Activated CD8-positive, alpha-beta memory T cell treated with anti-CD3 and anti-CD28 coated beads, Interleukin-2, amount 50 U/mL, for 1 hour (primary cell): ENCODE measurements at regions not wholly inside any gene's neighbourhood (a gene's known extent, or its start where the extent isn't known, plus 50 kb on each side); places are given as distances from the start of the nearest gene placed in this dataset.
"Not testable (repeated sequence)": the region's sequence is repeated elsewhere in the genome, so short reads cannot be mapped to it uniquely, and the experiment has no call there.

ENCODE experiments used
- DNase-seq: peaks from one replicate; pipeline ENCODE4 v3.0.0-alpha.2; 2020; ENCODE audit errors: extremely low read depth

DNA sequence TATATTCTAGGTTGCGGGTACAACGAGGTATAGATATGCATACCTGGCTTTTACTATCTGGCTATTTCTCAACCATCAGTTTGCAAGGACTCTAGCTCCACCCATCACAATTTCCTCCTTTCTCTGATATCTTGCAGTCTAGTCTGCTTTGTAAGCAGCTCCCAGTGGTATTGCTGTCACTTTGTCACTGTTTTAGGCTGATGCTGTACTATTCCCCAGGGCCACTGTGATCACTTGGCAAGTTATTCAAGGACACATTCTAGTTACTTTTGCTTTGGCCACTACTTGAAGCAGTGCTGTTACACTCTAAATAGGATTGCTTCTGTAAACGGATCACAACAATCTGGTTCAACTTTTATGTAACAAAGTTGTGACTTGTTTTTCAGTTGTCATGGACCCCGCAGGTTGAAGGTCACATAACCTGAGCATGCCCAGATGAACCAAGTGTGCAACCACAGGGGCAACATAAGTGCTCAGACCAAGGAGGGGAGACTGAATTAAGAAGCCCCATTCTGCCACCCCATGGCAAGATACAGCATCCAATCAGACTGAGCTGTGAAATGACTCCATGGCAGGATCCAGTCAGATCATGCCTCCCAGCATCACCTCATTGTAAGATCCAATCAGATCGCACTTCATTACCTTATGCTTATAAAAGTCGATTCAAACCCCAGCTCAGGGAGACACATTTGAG, 588.4 kb upstream of the CITED2 start:
- DNase-seq = no peak

GRCh38 chr6:139961190-139961589, 586.7 kb upstream of the CITED2 start:
- DNase-seq = no peak

- no peak for DNase-seq
Measured at GRCh38 chr6:139960671-139961070, 586.2 kb upstream of the CITED2 start.

- DNase-seq = no peak
Measured at GRCh38 chr6:139955366-139956155, 581.1 kb upstream of the CITED2 start.

- no peak for DNase-seq
Measured at GRCh38 chr6:139954463-139955071, 580.1 kb upstream of the CITED2 start.

GRCh38 chr6:139953780-139954179, 579.3 kb upstream of the CITED2 start:
- DNase-seq = not testable (repeated sequence)

DNA sequence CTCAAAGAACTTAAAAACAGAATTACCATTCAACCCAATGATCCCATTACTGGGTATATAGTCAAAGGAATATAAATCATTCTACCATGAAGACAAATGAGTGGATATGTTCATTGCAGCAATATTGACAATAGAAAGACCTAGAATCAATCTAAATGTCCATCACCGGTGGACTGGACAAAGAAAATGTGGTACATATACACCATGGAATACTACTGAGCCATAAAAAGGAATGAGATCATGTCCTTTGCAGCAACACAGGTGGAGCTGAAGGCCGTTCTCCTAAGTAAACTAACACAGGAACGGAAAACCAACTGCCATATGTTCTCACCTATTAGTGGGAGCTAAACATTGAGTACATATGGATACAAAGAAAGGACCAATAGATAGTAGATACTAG, 576.7 kb upstream of the CITED2 start:
- DNase-seq = no peak

DNA sequence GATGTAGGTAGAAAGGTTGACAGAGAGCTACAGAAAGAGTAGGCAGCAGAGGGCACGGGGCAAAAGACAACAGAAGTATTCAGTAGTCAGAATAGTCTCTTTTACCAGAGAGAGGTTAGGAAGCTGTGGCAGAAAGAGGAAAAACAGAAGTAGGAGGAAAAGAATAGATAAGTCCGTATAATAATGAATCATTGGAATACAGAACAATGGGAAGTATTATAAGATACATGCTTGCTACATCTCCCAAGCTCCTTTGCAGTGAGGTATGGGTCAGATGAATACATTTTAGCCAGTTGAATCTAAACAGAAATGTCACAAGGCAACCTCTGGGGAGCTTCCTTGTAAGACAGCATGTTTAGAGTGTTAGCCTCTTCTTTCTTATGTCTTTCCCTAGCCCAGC, 570.5 kb upstream of the CITED2 start:
- DNase-seq = no peak

DNA sequence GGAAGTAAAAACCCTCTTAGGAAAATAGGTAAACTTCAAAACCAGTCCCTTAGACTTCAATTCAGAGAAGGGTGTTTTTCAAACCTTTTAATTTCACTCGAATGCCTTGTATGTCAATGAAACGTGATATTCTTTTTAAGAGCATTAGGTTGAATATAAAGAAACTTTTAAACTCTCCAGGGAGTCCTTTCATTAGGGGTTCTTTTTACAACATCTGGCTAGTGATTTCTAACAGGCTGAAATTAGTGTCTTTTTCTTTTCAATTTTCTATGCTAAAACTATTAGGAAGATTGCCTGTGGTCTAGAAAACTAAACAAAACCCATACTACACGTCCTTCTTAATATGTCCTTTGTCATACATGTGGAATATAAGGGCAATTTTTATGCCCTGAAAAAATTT, 569.7 kb upstream of the CITED2 start:
- DNase-seq = no peak

DNA sequence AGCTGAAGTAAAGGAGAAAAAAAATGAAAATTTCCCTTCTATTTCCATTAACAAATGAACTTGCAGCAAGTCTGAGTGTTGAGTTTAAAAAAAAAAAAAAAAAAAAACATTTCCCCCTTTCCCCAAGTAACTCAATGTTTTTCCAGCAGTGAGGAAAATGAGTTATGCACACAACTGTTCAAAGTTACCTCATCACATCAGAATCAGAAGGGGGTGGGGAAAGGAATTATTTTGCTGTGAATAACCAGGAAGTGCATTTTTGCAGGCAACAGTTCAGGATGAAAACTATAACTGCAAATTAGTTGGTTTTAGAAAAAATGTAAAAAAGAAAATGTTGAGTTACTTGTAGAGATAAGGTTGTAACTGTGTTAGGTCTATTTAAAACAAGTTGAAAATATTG, 568.9 kb upstream of the CITED2 start:
- no peak for DNase-seq

DNA sequence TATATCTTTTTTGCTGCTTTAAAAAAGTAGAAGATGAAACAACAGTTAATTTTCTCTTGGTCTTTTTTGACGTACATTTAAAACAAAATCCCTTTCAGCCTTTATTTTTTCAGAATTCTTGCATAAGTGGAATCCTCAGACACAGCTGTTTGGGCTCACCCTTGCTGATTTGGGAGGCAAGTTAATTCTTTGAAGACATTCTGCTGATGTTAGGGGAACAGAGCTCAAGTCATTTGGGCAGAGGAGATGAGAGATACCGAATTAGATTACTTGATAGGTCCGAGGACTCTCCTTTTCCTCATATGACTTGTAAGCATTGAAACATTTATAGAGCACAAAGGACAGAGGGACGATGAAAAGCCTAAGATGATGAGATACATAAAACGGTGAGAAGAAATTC, 567.9 kb upstream of the CITED2 start:
- DNase-seq = no peak

DNA sequence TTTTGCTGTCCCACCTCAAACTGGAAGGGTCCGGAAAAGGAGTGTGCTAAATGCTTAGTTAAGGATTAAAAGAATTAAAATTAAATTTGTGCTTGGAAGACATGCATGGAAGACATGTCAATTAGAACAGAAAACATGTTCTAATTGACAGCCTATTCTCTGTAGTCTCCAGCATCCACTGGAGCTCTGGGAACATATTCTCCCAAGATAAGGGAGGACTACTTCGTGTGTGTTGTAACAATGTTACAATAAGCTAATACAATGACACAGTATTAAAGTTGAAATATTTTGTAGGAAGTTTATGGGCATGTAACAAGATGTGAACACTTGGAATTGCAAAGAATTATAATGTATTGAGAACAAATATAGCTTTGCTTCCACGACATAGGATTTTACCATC, 567.4 kb upstream of the CITED2 start:
- no peak for DNase-seq

DNA sequence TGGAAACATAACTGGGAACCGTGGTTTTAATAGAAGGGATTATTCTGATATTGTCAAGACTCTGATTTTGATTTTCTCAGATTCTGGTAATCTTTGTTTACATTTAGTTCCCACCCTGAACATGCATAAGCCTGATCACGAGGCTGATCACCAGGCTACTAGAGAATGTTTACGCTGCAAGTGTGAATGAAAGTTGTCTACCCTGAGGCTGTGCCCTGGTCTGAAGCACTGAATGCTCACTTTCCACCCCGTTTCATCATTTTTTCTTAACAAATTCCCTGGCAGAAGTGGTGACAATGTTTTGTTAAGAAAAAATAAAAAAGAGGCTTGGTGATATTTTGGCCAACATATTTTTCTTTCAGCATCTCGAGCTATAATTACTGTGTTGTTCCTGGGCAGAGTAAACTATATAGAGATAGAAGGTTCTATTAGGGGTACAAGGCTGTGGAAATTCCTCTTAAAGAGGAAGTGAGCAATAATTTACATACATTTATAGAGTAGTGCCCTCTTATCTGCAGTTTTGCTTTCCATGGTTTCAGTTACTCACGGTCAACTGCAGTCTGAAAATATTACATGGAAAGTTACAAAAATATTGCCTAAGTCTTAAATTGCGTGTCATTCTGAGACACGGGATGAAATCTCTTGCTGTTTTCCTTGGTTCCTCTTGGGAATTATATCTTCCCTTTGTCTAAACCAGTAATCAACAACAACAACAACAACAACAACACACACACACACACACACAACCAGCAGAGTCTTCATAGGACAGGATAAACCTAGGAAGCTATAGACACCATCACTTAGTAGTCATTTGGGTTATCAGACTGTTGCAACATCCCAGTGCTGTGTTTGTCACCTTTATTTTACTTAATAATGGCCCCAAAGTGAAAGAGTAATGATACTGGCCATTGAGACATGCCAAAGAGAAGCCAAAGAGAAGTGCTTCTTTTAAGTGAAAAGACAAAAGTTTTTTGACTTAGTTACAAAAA, 566.6 kb upstream of the CITED2 start:
- no peak for DNase-seq

GRCh38 chr6:139939189-139939979, 564.9 kb upstream of the CITED2 start:
- DNase-seq = no peak

DNA sequence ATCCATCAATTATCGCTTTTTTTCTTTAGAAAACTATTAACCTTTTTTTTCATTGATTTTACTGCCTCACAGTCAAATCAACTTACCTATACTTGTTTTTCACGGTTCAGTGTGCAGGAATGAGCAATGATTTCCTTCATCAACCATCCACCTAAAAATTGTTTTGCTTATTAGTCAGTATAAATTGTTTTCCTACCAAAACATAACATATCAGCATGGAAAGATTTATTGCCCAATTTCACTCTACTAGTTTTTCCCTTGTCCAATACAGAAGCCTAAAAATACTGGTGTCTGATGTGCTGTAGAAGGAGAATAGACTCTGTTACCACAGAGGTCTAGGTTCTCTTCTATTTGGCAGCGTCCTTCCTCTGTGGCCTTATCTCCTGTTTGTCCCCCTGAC, 558.2 kb upstream of the CITED2 start:
- no peak for DNase-seq

GRCh38 chr6:139931747-139932146, 557.3 kb upstream of the CITED2 start:
- no peak for DNase-seq

DNA sequence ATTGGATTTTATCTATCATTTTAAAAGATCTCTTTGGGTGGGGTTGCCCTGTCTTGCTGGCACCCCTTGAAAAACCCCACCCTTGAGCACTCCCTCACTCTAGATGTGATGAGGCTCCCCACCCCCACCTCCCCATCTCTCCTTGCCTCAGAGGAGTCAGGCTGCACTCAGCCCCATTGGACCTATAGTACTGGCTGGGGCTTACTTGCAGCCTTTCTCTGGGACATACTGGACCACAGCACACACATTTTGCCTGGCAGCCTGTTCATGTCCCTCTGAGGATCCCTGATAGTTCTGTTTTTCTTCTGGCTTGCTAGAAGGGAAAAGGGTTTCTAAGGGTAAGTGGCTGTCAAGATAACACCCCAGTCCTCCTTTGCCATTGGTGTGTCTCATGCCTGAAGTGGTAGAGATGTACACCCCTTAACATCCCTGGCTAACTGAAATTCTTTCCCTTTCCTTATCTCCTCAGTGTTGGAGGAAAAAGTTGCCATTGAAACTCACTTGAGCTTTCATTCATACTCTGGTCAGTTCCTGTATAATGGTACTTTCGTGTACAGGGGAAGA, 553.4 kb upstream of the CITED2 start:
- DNase-seq = no peak

GRCh38 chr6:139927236-139927635, 552.8 kb upstream of the CITED2 start:
- DNase-seq = no peak

GRCh38 chr6:139926711-139927110, 552.3 kb upstream of the CITED2 start:
- no peak for DNase-seq

DNA sequence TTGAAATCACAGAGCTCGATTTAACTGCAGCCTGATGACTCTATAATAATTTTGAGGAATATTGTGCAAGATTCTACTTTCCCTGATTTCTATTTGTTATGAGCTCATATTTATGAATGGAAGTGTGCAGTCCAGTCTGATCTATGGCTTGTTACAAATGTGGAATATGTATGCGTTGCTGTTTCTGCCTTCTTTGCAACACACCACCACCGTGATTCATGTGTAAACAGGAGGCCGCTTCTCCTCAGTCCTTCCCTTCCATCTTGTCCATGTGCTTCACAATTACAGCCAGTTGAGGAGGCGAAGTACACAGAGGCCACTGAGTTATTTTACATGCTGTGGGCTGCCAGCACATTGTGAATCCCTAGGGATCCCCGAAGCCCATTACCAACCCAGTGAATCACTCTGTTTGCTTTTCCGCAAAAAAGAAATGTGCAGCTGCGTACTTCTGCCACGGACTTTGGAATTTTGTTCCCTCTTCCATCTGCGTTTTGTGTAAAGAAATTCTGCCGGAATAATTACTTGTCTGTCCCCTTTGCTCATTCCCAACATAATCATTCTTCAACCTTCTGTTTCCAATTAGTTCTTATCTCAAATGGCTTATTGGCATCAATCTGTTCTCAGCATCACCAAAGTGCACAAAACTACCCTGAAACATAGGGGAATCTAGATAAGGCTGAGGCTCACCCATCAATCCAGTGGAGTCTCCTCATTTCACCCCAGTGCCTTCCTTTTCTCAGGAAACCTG, 551.6 kb upstream of the CITED2 start:
- no peak for DNase-seq
